Dendritic cell treated with granulocyte-macrophage colony-stimulating factor and Interleukin-4, amounts not matched to agents 40 ng/mL and 50 ng/mL, for 4 days (primary cell): ENCODE measurements at regions not wholly inside any gene's neighbourhood (a gene's known extent, or its start where the extent isn't known, plus 50 kb on each side); places are given as distances from the start of the nearest gene placed in this dataset.

Experiments
- H3K27ac Mint-ChIP-seq: one replicate; pipeline ENCODE4 v1.8.0; 2022; ENCODE audit warnings: mild to moderate bottlenecking, mixed read lengths
- H3K27me3 Mint-ChIP-seq: one replicate; pipeline ENCODE4 v1.8.0; 2022; ENCODE audit warnings: mild to moderate bottlenecking, mixed read lengths
- H3K36me3 Mint-ChIP-seq: one replicate; pipeline ENCODE4 v1.8.0; 2022; ENCODE audit warnings: low read depth, mixed read lengths
- H3K4me1 Mint-ChIP-seq: one replicate; pipeline ENCODE4 v1.8.0; 2022; ENCODE audit warnings: low read depth, mixed read lengths
- H3K4me3 Mint-ChIP-seq: one replicate; pipeline ENCODE4 v1.8.0; 2022; ENCODE audit warnings: mild to moderate bottlenecking, moderate library complexity, mixed read lengths
- H3K9me3 Mint-ChIP-seq: one replicate; pipeline ENCODE4 v1.8.0; 2022; ENCODE audit warnings: mixed read lengths
- intact Hi-C: fragments of 100-400 bp; cut with micrococcal nuclease; formaldehyde crosslinking; loops from one replicate; pipeline ENCODE4 v1.15.0; 2022

DNA sequence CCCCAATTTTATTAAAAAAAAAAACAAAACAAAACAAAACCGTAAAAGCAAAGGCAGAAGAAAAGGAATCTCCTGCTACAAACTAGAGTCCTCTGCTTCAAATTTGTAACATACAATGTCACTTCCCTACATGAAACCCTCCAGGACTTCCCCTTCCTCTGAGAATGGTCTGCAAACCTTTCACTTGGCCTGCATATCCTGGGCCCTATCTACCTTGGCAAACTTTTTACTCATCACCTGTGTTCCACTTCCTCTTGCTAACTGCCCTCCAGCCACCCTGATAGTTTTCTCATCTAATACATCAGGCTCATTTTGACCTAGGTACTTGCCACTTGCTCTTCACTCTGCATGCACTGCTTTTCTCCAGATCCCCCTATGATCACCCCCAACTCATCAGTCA, 255.5 kb downstream of the ETAA1 start:
- Mint-ChIP-seq H3K36me3 (no peaks in the 10 kb centered on the region), H3K4me3 (no peak overlapping the region), H3K27me3 (no peaks in the 10 kb centered on the region), H3K4me1 (no peaks in the 10 kb centered on the region), H3K9me3 (no peaks in the 10 kb centered on the region), H3K27ac (no peak overlapping the region)
- intact Hi-C loops: no loop called here

DNA sequence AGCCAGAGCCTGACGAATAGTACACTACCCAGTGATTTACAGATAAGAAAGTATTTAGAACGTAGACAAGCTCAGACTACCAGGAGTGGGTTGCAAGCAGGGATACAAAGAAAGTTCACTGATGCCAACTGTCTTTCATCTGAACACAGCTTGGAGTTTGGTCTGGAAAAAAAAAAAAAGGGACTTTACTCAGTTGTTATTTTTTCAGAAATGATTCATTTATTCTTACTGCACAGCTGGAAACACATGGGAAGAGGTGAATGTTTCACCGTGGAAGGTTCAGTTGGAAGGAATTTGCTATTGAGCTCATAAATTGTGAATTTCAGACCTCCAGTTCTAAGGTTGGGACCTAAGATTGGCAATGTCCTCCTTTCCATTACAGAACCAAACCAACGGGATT, 259.7 kb downstream of the ETAA1 start:
- Mint-ChIP-seq H3K27ac (no peak overlapping the region), H3K27me3 (no peaks in the 10 kb centered on the region), H3K36me3 (no peaks in the 10 kb centered on the region), H3K4me3 (no peak overlapping the region), H3K9me3 (no peaks in the 10 kb centered on the region), H3K4me1 (no peaks in the 10 kb centered on the region)
- intact Hi-C loops: no loop called here

DNA sequence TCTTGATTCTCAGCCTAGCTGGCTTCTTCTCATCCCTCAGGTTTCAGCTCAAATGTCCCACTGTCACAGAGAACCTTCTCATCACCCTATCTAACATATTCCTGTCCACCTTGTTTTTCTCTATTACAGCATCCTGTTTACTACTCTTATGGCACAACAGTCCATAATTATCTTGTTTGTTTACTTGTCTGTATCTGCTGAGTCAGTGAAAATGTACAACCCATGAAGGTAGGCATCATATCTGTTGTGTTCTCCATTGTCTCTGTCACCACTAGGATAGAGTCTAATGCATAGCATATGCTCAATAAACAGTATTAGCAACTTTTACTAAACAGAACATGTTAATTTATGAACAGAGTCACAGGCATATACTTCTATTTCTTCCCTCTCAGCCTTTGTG, 261.7 kb downstream of the ETAA1 start:
- Mint-ChIP-seq H3K27ac (no peak overlapping the region), H3K4me1 (no peaks in the 10 kb centered on the region), H3K9me3 (no peaks in the 10 kb centered on the region), H3K27me3 (no peaks in the 10 kb centered on the region), H3K4me3 (no peak overlapping the region), H3K36me3 (no peaks in the 10 kb centered on the region)
- intact Hi-C loops: no loop called here

DNA sequence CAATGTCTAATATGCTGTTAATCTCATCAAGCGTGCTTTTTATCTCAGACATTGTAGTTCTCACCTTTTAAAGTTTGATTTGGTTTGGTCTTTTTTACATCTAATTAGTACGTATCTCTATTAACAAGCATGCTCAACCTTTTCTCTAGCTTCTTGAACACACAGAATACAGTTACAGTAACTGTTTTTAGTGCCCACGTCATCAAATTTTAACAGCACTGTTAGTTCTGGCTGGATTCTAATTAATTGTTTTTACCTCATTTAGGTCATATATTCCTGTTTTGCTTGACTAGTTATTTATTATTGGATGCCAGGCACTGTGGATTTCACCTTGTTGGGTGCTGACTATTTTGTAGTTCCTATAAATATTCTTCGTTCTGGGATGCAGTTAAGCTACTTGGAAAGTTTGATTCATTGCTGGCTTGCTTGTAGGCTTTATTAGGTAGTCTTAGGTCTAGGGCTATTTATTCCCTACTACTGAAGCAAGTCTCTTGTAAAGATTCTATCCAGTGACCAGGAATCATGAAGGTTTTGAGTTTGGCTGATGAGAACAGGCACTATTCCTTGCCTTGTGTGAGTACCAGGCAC, 263.0 kb downstream of the ETAA1 start:
- Mint-ChIP-seq H3K4me1 (no peaks in the 10 kb centered on the region), H3K36me3 (no peaks in the 10 kb centered on the region), H3K4me3 (no peak overlapping the region), H3K9me3 (no peaks in the 10 kb centered on the region), H3K27ac (no peak overlapping the region), H3K27me3 (no peaks in the 10 kb centered on the region)
- intact Hi-C loops: no loop called here

DNA sequence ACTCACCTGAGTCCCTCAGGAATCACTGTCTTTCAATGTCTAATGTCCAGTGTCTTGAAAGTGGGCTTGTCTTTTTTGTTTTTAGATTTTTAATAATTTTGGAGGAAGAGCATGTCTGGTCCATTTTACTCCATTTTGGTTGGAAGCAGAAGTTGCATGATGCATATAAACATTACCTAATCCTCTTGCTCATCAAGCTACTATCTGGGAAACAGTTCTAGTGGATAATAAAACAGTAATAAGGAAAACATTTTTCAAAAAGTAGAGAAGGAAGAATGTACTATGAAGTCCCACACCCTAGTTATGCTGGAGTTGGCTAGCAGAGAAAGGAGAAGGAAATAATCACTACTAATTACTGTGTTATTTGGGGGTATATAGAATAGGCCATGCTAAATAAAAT, 263.7 kb downstream of the ETAA1 start:
- no peaks in the 10 kb centered on the region for H3K27me3 Mint-ChIP-seq
- H3K9me3 Mint-ChIP-seq: no peaks in the 10 kb centered on the region
- H3K27ac Mint-ChIP-seq: no peak overlapping the region
- H3K4me1 Mint-ChIP-seq: no peaks in the 10 kb centered on the region
- intact Hi-C loops: no loop called here
- H3K36me3 Mint-ChIP-seq: no peaks in the 10 kb centered on the region
- no peak overlapping the region for H3K4me3 Mint-ChIP-seq

DNA sequence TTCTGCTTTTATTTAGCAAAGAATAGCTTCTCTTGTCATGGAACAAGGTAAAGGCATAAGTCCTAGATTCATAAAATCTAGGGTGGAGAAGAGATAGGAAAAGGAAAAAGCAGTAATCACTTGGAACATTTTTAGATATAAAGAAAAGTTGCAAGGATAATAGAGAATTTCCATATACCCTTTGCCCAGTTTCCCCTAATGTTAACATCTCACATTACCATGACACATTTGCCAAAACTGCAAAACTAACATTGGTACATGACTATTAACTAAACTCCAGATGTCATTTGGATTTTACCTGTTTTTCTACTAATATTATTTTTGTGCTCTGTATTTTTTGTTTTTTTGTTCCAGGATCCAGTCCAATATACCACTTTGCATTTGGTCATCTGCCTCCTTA, 265.1 kb downstream of the ETAA1 start:
- Mint-ChIP-seq H3K36me3 (no peaks in the 10 kb centered on the region), H3K9me3 (no peaks in the 10 kb centered on the region), H3K4me1 (no peaks in the 10 kb centered on the region), H3K27me3 (no peaks in the 10 kb centered on the region), H3K27ac (no peak overlapping the region), H3K4me3 (no peak overlapping the region)
- intact Hi-C loops: no loop called here

DNA sequence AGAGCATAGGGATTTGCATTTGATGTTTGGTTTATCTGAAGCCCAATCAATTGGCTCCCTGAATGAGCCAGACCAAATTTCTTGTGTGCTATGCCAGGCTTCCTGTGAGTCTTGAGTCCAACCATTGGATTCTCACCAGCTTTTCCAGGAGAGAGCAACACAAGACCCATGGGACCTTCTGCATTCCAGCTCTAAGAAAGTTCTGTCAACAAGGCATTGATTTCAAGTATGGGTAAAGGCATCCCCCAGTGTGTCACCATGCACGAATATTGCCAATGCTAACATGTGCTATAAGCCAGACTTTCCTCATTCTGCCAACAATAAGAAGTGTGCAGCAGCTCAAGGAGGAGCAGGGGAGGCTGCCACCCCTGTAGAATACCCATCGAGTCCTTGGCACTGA, 266.6 kb downstream of the ETAA1 start:
- intact Hi-C loops: no loop called here
- H3K27me3 Mint-ChIP-seq: no peaks in the 10 kb centered on the region
- no peaks in the 10 kb centered on the region for H3K9me3 Mint-ChIP-seq
- no peak overlapping the region for H3K27ac Mint-ChIP-seq
- H3K4me1 Mint-ChIP-seq: no peaks in the 10 kb centered on the region
- no peaks in the 10 kb centered on the region for H3K36me3 Mint-ChIP-seq
- H3K4me3 Mint-ChIP-seq: no peak overlapping the region

DNA sequence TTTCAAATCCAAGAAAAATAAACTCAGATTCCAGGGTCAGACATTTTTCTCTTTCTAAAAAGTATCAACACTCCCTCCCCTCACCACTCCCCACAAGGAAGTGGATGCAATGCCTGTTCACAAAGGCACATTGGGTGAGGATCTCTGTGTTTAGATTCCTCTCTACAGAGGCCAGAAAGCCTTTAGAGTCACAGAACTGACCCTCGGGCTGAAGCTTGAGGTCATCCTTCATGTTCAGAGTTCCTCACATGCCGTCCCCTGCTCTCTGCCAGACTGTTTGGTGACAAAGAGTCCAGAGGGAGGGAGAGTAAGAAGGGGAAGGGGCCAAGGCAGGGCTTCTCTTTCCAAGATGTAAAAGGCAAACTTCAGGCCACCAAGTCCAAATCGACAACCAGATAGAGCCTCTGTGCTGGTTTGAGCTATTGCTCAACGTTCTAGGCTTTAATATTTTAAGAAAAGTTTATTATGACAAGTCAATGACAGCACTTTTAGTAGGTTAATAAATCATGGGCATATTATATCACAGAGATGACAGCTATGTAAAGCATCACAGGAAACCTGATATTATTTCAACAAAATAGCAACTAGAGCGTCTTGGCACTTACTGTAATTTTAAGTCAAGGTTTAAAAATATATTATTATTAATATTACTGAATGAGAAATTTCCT, 269.4 kb downstream of the ETAA1 start:
- Mint-ChIP-seq H3K4me1 (no peaks in the 10 kb centered on the region), H3K27me3 (no peaks in the 10 kb centered on the region), H3K36me3 (no peaks in the 10 kb centered on the region), H3K4me3 (no peak overlapping the region), H3K27ac (no peak overlapping the region), H3K9me3 (no peaks in the 10 kb centered on the region)
- intact Hi-C loops: no loop called here

DNA sequence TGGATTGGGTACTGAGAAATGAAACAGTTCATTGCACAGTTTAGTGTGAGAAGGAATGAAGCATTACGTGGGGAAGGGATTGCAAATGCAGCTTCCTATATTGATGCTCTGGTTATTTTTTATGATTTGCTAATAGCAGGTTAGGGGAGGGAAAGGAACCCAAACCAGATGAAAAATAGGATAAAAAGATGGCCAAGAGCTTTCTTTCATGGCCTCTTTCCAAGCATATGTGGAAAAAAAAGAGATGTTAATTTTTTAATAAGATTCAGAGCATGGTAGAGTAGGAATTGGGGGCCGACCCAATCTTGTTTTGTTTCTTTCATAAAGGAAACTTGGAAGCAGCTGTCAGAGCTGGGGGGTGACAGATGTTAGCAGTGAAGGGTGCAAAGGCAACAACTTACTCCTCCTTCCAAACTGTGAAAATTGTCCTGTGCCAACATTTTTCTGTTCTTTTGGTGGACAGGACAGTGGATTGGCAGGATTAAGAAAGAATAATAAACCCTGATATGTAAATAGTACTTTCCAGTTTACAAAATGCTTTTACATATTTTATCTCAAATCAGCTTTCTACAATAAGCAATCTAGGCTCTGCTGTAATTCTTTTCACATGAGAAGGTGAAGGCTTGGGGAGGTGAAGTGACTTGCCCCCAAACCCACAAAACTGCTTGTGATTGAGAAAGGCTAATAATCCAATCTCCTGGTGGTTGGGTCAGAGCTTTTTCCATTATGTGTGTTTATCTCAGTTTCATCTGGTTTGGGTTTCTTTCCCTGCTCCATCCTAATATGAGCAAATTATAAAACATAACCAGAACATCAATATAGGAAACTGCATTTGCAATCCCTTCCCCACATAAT, 270.1 kb downstream of the ETAA1 start:
- intact Hi-C loops: no loop called here
- Mint-ChIP-seq H3K27me3 (no peaks in the 10 kb centered on the region), H3K36me3 (no peaks in the 10 kb centered on the region), H3K27ac (no peak overlapping the region), H3K4me1 (no peaks in the 10 kb centered on the region), H3K4me3 (no peak overlapping the region), H3K9me3 (no peaks in the 10 kb centered on the region)

DNA sequence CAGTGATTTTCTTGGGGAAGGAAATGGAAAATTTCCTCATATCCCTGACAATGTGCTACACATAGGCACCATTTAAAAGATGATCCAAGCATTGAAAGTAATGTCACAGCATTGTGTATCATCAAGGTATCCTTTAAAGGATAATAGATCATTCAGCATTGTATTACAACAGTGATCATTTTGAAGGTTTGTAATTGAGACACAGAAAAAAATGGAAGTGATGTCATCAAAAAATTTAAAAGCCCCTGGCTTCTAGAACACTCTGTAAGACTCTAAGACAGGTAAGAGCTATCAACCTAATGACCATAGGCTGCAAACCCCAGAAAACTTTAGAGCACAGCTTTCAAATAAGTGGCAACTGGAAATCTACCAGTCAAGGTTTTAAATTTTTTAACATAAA, 271.4 kb downstream of the ETAA1 start:
- intact Hi-C loops: no loop called here
- H3K27me3 Mint-ChIP-seq: no peaks in the 10 kb centered on the region
- no peaks in the 10 kb centered on the region for H3K36me3 Mint-ChIP-seq

DNA sequence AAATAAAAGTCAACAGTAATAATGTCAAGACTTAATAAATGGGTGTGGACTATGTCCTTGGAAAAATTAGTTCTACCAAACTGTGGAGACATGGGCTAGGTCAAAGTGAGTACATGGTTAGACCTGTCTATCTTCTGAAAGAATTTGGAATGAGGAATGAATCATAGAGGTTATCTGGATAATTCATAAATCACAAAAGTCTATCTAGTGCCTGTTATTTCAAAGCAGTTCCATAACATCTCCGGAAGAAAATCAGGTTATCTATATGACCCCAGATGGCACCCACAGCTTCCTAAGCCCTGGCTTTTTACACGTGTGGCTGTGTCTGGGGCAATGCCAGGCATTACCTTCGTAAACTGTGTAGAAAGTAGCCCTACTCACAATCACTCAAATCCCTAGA, 272.0 kb downstream of the ETAA1 start:
- Mint-ChIP-seq H3K4me1 (no peaks in the 10 kb centered on the region), H3K4me3 (no peak overlapping the region), H3K36me3 (no peaks in the 10 kb centered on the region), H3K27me3 (no peaks in the 10 kb centered on the region), H3K27ac (no peak overlapping the region), H3K9me3 (no peaks in the 10 kb centered on the region)
- intact Hi-C loops: no loop called here

More for the DNA sequence above, 271.4 kb downstream of the ETAA1 start:
- Mint-ChIP-seq H3K4me1 (no peaks in the 10 kb centered on the region), H3K27ac (no peak overlapping the region), H3K4me3 (no peak overlapping the region), H3K9me3 (no peaks in the 10 kb centered on the region)

DNA sequence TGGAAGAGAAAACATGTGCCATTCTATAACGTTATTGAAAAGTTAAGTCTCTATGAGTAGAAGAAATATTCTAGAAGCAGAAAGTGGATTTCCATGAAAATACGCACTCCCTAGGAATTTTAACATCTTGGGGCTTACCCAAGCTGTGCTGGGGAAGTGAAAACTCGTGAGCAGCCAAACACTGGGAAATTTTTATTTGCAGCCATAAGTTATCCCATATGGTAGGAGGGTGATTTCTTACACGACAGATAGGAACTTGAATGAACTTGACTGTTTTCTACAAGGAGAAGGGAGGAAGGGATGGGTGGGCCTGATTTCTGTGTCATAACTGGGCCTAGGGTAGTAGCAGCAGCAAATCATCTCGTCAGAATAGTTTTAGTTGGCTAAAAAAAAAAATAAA, 272.6 kb downstream of the ETAA1 start:
- no peaks in the 10 kb centered on the region for H3K9me3 Mint-ChIP-seq
- H3K27ac Mint-ChIP-seq: no peak overlapping the region
- intact Hi-C loops: no loop called here
- H3K4me3 Mint-ChIP-seq: no peak overlapping the region
- no peaks in the 10 kb centered on the region for H3K36me3 Mint-ChIP-seq
- no peaks in the 10 kb centered on the region for H3K27me3 Mint-ChIP-seq
- no peaks in the 10 kb centered on the region for H3K4me1 Mint-ChIP-seq

DNA sequence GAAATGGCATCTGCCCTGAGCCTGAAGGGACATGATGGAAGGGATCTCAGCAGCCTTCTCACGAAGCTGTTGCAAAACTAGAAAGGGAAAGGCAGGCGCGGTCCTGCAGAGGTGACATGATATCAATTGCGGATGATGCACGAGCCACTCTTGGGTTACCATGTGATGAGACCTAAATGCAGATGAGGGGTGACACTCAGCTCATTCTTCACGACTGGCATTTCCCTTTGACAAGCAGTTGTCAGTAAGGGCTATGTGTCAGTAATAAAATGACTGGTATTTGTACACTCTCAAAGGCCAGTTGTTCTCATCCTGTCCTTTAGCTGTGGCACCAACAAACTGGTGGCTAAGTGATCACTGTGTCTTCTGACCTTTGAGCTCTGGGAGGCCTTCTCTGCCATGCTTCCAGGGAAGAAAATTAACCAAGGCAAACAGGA, 273.6 kb downstream of the ETAA1 start:
- no peaks in the 10 kb centered on the region for H3K4me1 Mint-ChIP-seq
- no peak overlapping the region for H3K27ac Mint-ChIP-seq
- H3K9me3 Mint-ChIP-seq: no peaks in the 10 kb centered on the region
- no peaks in the 10 kb centered on the region for H3K36me3 Mint-ChIP-seq
- H3K4me3 Mint-ChIP-seq: no peak overlapping the region
- H3K27me3 Mint-ChIP-seq: no peaks in the 10 kb centered on the region
- intact Hi-C loops: no loop called here
